Uterus (tissue), 3 donors: ENCODE measurements at regions not wholly inside any gene's neighbourhood (a gene's known extent, or its start where the extent isn't known, plus 50 kb on each side); places are given as distances from the start of the nearest gene placed in this dataset.

ENCODE experiments used
- DNase-seq, 2 donors: peaks; one replicate each; pipeline ENCODE4 v3.0.0-alpha.2; 2019 to 2020
- H3K27ac ChIP-seq, 2 donors: fragments of 200-600 bp; sonication (generic); 1 replicate in 1 of 2; 2 replicates in 1 of 2; pipeline ENCODE4 v1.5.1; 2016 to 2018
- H3K27me3 ChIP-seq, 2 donors: fragments of 200-600 bp; sonication (generic); one replicate each; pipeline ENCODE4 v1.5.1; 2018 to 2019; ENCODE audit warnings: control low read depth in 1 of 2
- H3K36me3 ChIP-seq, 2 donors: fragments of 200-600 bp; sonication (generic); one replicate each; pipeline ENCODE4 v1.5.1; 2019; ENCODE audit warnings: control low read depth in 1 of 2
- H3K4me1 ChIP-seq, 2 donors: fragments of 200-600 bp; sonication (generic); one replicate each; pipeline ENCODE4 v1.5.1; 2018 to 2019; ENCODE audit warnings: control low read depth in 1 of 2
- H3K4me3 ChIP-seq, 2 donors: fragments of 200-600 bp; sonication (generic); 1 replicate in 1 of 2; 2 replicates in 1 of 2; pipeline ENCODE4 v1.5.1; 2018 to 2019; ENCODE audit warnings: mild to moderate bottlenecking in 1 of 2
- H3K9me3 ChIP-seq, 2 donors: fragments of 200-600 bp; sonication (generic); one replicate each; pipeline ENCODE4 v1.5.1; 2019; ENCODE audit warnings: control low read depth in 1 of 2
- CTCF ChIP-seq, 4 experiments: fragments of 200-600 bp in 2 of 4; fragments of 450-650 bp in 2 of 4; sonication (generic) in 2 of 4; IDR thresholded peaks; one replicate each; pipeline ENCODE4 v1.5.1; 2016 to 2019; ENCODE audit warnings: antibody characterized with exemption in 4 of 4, mild to moderate bottlenecking in 2 of 4, moderate library complexity in 1 of 4
- POLR2A ChIP-seq, 2 donors: fragments of 450-650 bp; IDR thresholded peaks; one replicate each; pipeline ENCODE4 v1.6.1; 2016; ENCODE audit warnings: antibody characterized with exemption in 2 of 2, mild to moderate bottlenecking in 1 of 2, moderate library complexity in 1 of 2
- intact Hi-C: fragments of 100-400 bp; cut with DNase I; formaldehyde crosslinking; loops from one replicate; pipeline ENCODE4 v1.15.1; 2023; ENCODE audit warnings: low total_unique reads
- donor health status: DM: yes; HTN: yes; CAD: no.

DNA sequence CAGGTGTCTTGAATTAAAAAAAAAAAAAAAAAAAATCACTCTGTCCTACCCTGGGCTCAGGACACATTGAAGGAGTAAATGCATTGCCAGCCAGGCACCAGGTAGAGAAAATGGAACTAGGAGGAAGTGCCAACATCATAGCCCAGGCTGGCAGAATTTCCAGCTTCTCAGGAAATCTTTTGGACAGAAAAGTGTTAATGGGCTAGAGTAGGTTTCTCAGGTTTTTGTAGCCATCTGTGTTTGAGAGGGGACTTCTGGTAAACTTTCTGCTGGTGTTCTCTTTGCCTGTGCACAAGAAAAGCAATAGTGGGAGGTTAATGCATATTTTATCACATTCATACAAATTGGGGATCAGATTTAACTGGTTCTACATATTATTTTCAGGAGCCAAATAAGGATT lies 678.3 kb upstream of the NRSN1 start:
- TF ChIP-seq POLR2A (IDR thresholded peaks at IDR 0.05): no peak
- no peak for TF ChIP-seq CTCF (IDR thresholded peaks at IDR 0.05)
- Histone ChIP-seq H3K9me3 (no peaks in the 10 kb centered on the region), H3K27ac (no peak overlapping the region), H3K36me3 (no peaks in the 10 kb centered on the region), H3K4me1 (no peaks in the 10 kb centered on the region), H3K27me3 (no peaks in the 10 kb centered on the region), H3K4me3 (no peak overlapping the region)
- DNase-seq: no peak
- intact Hi-C loops: no loop called here

DNA sequence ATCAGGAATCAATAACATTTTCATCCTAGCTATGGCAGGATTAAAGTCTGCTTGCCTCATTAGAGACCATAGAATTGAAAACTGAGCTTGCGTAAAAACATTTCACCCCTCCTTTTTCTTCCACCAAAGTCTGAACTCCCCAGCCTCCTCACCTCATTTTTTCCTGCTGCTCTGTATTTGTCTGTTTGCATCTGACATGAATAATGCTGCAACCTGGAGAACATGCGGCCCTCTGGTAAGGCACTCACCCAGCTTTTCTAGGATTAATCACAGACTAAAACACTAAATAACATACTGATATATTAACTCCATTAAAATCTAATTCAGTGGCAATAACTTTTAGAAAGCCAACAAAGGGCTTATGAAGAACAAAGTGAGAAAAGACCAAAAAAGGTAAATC lies 677.7 kb upstream of the NRSN1 start:
- Histone ChIP-seq H3K27me3 (no peaks in the 10 kb centered on the region), H3K9me3 (no peaks in the 10 kb centered on the region), H3K36me3 (no peaks in the 10 kb centered on the region), H3K27ac (no peak overlapping the region), H3K4me3 (no peak overlapping the region), H3K4me1 (no peaks in the 10 kb centered on the region)
- TF ChIP-seq CTCF (IDR thresholded peaks at IDR 0.05) (no peak), POLR2A (IDR thresholded peaks at IDR 0.05) (no peak)
- DNase-seq: no peak
- intact Hi-C loops: no loop called here

DNA sequence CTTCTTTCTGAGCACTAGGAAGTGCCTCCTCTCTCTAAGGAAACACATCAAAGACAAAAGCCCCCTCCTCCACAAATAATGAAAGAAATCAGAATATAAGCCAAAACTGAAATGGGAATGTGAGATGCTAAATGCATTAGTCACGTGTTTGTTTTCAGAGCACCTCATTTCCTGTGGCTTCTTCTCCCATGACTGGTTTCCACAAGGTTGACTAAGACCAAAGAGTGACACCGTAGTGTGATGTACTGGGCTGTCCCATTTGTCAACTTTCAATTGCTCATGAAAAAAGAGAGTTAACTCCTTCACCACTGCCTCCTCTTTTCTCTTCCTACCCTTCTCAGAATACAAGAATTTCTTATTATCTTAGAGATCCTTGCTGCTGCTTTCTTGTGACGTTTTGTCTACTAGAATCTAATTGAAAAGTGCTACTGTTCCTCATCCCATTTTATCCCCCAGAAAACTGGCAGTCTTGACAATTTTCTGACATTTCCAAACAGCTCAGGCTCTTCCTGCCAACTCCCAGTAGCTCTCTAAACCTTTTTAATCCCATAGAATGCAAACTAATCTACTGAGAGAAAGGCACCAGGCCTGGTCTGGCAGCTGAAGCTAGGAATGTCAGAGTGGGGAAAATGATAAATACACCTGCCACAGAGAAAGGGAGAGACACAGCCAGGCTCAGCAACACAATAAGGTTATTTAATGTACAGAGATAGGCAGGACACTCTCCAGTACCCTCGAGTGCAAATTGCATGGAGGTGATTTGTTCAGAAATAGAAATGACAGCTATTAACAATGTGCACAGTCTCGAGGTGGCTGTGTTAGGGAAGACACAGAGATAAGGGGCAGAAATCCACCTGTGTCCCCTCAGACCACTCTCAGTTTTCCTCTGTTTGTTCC lies 671.7 kb upstream of the NRSN1 start:
- Histone ChIP-seq H3K36me3 (no peaks in the 10 kb centered on the region), H3K4me1 (no peaks in the 10 kb centered on the region), H3K27me3 (no peaks in the 10 kb centered on the region), H3K9me3 (no peaks in the 10 kb centered on the region), H3K4me3 (no peak overlapping the region), H3K27ac (no peak overlapping the region)
- DNase-seq: no peak
- TF ChIP-seq CTCF (IDR thresholded peaks at IDR 0.05) (no peak), POLR2A (IDR thresholded peaks at IDR 0.05) (no peak)
- intact Hi-C loops: no loop called here

- intact Hi-C loops: no loop called here
- Histone ChIP-seq H3K4me1 (no peaks in the 10 kb centered on the region), H3K27ac (no peak overlapping the region), H3K4me3 (no peak overlapping the region), H3K9me3 (no peaks in the 10 kb centered on the region), H3K36me3 (no peaks in the 10 kb centered on the region), H3K27me3 (no peaks in the 10 kb centered on the region)
- TF ChIP-seq POLR2A (IDR thresholded peaks at IDR 0.05) (no peak), CTCF (IDR thresholded peaks at IDR 0.05) (no peak)
- no peak for DNase-seq
Observed at GRCh38 chr6:23455754-23456153, 670.3 kb upstream of the NRSN1 start.

- H3K36me3 ChIP-seq: no peaks in the 10 kb centered on the region
- no peaks in the 10 kb centered on the region for H3K4me1 ChIP-seq
- no peak for TF ChIP-seq POLR2A (IDR thresholded peaks at IDR 0.05)
- TF ChIP-seq CTCF (IDR thresholded peaks at IDR 0.05): no peak
- no peaks in the 10 kb centered on the region for H3K9me3 ChIP-seq
- intact Hi-C loops: no loop called here
- H3K27me3 ChIP-seq: no peaks in the 10 kb centered on the region
- H3K4me3 ChIP-seq: no peak overlapping the region
- DNase-seq: no peak
- H3K27ac ChIP-seq: no peak overlapping the region
Observed at GRCh38 chr6:23456396-23456795, 669.6 kb upstream of the NRSN1 start.
